SH-SY5Y (cell line): ENCODE measurements at regions not wholly inside any gene's neighbourhood (a gene's known extent, or its start where the extent isn't known, plus 50 kb on each side); places are given as distances from the start of the nearest gene placed in this dataset.

Experiments
- GATA2 ChIP-seq: IDR thresholded peaks from 2 replicates; pipeline ENCODE4 v1.6.1; 2011; ENCODE audit warnings: mild to moderate bottlenecking, low read depth, low read length
- GATA3 ChIP-seq: IDR thresholded peaks from 2 replicates; pipeline ENCODE4 v1.6.1; 2011; ENCODE audit warnings: low read depth, mild to moderate bottlenecking, low read length, moderate library complexity

DNA sequence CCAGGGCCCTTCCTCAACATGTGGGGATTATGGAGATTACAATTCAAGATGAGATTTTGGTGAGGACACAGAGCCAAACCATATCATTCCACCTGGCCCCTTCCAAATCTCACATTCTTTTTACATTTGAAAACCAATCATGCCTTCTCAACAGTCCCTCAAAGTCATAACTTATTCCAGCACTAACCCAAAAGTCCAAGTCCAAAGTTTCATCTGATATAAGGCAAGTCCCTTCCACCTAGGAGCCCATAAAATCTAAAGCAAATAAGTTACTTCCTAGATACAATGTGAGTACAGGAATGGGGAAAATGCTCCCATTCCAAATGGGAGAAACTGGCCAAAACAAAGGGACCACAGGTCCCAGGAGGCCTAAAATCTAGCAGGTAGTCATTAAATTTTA lies 309.5 kb upstream of the SLITRK3 start:
- no peak for TF ChIP-seq GATA2
- TF ChIP-seq GATA3: no peak
